ENCODE measurements at regions not wholly inside any gene's neighbourhood (a gene's known extent, or its start where the extent isn't known, plus 50 kb on each side); places are given as distances from the start of the nearest gene placed in this dataset.

GRCh38 chr20:22447447-22447778 lies 137.0 kb downstream of the FOXA2 start:
- TF ChIP-seq CTCF (IDR thresholded peaks at IDR 0.05) (no peak), POLR2A (IDR thresholded peaks at IDR 0.05) (no peak), EP300 (IDR thresholded peaks at IDR 0.05) (no peak)
